Mucosa of descending colon (tissue), 3 donors: ENCODE measurements at regions not wholly inside any gene's neighbourhood (a gene's known extent, or its start where the extent isn't known, plus 50 kb on each side); places are given as distances from the start of the nearest gene placed in this dataset.

ENCODE experiments used
- ATAC-seq: fragments of 200-7000 bp; cut with Tn5 transposase; one replicate; pipeline ENCODE4 v1.9.1; 2020; ENCODE audit warnings: mild to moderate bottlenecking, moderate library complexity
- DNase-seq, 3 donors: peaks; one replicate each; pipeline ENCODE4 v3.0.0-alpha.2; 2020
- H3K36me3 ChIP-seq: fragments of 200-600 bp; one replicate; pipeline ENCODE4 v1.8.0; 2021; ENCODE audit warnings: low read depth, mild to moderate bottlenecking
- H3K4me1 ChIP-seq: fragments of 200-600 bp; one replicate; pipeline ENCODE4 v1.8.0; 2021; ENCODE audit warnings: low read depth, mild to moderate bottlenecking
- H3K4me3 ChIP-seq: fragments of 200-600 bp; one replicate; pipeline ENCODE4 v1.8.0; 2021; ENCODE audit warnings: mild to moderate bottlenecking
- H3K9me3 ChIP-seq: fragments of 200-600 bp; one replicate; pipeline ENCODE4 v1.8.0; 2021; ENCODE audit warnings: mild to moderate bottlenecking
- intact Hi-C, 2 donors: fragments of 100-400 bp; cut with DNase I in 1 of 2; cut with micrococcal nuclease in 1 of 2; formaldehyde crosslinking; loops; one replicate each; pipeline versions ENCODE4 v1.11.0 to v1.11.1; 2022; cut with DNase I, micrococcal nuclease
- TF ChIP-seq, protein P1 (sequence below): fragments of 200-600 bp; IDR thresholded peaks from one replicate; pipeline ENCODE4 v1.8.0; 2022; ENCODE audit warnings: antibody characterized with exemption, mild to moderate bottlenecking
- donor health status: DM: no; HTN: no; CAD: no; lungs with moderate emphysema.
- donor health status: DM: no; HTN: no; CAD: no.
- donor health status: DM: no; HTN: yes; CAD: no.

DNA sequence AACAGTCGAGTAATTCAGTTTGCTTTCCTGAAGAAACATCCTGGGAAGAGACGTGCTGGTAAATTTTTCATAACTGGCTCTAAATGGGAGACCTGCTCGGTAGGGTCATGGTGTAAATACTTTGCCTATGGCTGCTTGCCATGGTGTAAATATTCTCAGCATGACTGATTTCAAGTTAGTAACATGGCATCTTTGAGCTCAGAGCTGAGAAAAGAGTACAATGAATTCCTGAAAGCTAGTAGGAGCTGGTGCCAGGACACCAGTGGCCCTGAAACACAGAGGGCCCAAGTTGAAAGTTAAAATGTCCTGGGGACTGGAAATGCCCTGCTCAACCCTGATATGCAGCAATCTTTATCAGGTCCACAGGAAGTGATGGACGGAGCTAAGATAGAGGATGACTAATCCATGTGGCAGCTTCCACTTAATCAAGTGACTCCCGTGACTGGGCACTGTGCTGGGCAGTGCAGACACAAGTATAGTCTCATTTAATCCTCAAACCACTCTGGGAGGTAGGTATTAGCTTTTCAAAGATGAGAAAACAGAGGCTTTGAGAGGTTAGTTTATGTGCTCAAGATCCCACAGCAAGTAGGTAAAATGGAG is 130.1 kb upstream of the ADAMTS18 start:
- ATAC-seq (no peak), DNase-seq (no peak)
- TF ChIP-seq, protein P1, sequence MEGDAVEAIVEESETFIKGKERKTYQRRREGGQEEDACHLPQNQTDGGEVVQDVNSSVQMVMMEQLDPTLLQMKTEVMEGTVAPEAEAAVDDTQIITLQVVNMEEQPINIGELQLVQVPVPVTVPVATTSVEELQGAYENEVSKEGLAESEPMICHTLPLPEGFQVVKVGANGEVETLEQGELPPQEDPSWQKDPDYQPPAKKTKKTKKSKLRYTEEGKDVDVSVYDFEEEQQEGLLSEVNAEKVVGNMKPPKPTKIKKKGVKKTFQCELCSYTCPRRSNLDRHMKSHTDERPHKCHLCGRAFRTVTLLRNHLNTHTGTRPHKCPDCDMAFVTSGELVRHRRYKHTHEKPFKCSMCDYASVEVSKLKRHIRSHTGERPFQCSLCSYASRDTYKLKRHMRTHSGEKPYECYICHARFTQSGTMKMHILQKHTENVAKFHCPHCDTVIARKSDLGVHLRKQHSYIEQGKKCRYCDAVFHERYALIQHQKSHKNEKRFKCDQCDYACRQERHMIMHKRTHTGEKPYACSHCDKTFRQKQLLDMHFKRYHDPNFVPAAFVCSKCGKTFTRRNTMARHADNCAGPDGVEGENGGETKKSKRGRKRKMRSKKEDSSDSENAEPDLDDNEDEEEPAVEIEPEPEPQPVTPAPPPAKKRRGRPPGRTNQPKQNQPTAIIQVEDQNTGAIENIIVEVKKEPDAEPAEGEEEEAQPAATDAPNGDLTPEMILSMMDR, result no peak
- Histone ChIP-seq H3K4me1 (no peaks in the 10 kb centered on the region), H3K4me3 (no peak overlapping the region), H3K9me3 (no peaks in the 10 kb centered on the region), H3K36me3 (no peaks in the 10 kb centered on the region)
- intact Hi-C loops, result no loop called here

GRCh38 chr16:77569406-77569805 is 134.6 kb upstream of the ADAMTS18 start:
- no peak for ATAC-seq
- DNase-seq, result no peak

DNA sequence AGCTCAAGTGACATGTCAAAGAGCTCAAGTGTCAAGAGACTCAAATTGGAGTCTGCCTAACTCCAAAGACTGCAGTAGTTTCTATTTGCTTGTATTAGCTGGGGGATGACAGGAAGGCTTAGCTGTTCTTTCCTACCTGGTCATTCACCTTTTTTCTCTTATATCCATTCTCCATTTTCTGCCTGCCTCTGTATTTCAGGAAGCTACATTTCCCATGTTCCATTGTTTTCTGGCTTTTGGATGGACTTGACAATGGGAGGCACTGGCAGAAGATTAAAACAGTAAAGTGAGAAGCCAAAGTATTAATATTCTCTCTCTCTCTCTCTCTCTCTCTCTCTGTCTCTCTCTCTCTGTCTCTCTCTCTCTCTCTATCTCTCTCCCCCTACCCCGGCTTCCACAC is 135.7 kb upstream of the ADAMTS18 start:
- Histone ChIP-seq H3K36me3 (no peaks in the 10 kb centered on the region), H3K4me3 (no peak overlapping the region), H3K9me3 (no peaks in the 10 kb centered on the region), H3K4me1 (no peaks in the 10 kb centered on the region)
- ATAC-seq (no peak), DNase-seq (no peak)
- TF ChIP-seq, protein P1, result no peak
- intact Hi-C loops, result no loop called here

More at GRCh38 chr16:77569406-77569805, 134.6 kb upstream of the ADAMTS18 start:
- TF ChIP-seq, protein P1, result no peak
- no peaks in the 10 kb centered on the region for H3K9me3 ChIP-seq
- intact Hi-C loops, result no loop called here
- no peak overlapping the region for H3K4me3 ChIP-seq
- H3K4me1 ChIP-seq, result no peaks in the 10 kb centered on the region
- no peaks in the 10 kb centered on the region for H3K36me3 ChIP-seq

- H3K4me3 ChIP-seq, result no peak overlapping the region
- H3K4me1 ChIP-seq, result no peaks in the 10 kb centered on the region
- DNase-seq, result no peak
- no peaks in the 10 kb centered on the region for H3K36me3 ChIP-seq
- intact Hi-C loops, result no loop called here
- ATAC-seq, result no peak
- no peaks in the 10 kb centered on the region for H3K9me3 ChIP-seq
- TF ChIP-seq, protein P1, result no peak
Measured at GRCh38 chr16:77571115-77571862, 136.5 kb upstream of the ADAMTS18 start.

DNA sequence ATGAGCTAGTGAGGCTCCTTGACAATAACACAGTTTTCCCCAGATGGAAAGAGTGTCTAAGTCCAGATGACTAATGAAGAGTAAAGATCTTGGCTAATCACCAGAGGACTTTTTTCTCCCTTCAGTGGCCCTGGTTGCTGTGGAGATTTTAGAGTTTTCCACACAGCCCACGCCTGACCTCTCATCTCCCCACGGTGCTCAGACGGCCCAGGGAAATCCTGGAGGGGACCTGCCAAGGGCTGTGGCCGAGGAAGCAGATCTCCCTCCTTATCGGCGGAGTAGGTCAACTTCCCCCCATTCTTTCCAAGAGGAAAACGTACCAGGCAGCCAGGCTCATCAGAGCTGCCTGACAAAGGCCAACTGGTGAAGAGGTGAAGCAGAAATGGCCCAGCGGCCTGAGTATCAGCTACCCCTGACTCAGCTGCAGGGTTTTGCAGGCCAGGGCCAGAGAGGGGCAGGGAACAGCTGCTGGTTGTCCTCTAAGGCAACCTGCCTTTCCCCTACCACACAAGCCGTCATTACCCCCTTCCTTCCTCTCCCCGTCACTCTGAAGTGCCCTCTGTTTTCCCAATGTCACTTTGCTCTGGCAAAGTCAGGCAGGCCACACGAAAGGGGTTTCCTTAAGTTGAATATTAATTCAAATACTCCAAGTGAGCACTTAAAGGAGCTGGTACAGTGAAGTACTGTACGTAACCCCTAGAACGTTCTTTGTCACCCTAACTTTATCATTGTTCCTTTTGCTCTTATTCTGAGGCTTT is 140.2 kb upstream of the ADAMTS18 start:
- Histone ChIP-seq H3K9me3 (no peaks in the 10 kb centered on the region), H3K4me1 (no peaks in the 10 kb centered on the region), H3K4me3 (no peak overlapping the region), H3K36me3 (no peaks in the 10 kb centered on the region)
- TF ChIP-seq, protein P1, result no peak
- no peak for DNase-seq
- intact Hi-C loops, result no loop called here
- ATAC-seq, result peak; percentile 14
